ENCODE measurements at regions not wholly inside any gene's neighbourhood (a gene's known extent, or its start where the extent isn't known, plus 50 kb on each side); places are given as distances from the start of the nearest gene placed in this dataset.

GRCh38 chr12:127149226-127149964, 1117.6 kb upstream of the TMEM132C start (continued):
- TF ChIP-seq ZNF462 (CRISPR knock-in tag; IDR thresholded peaks at IDR 0.05) (no peak), EZH2 (IDR thresholded peaks at IDR 0.05; ENCODE audit: low read depth, unreplicated experiment) (no peak), CTCF (conservative IDR thresholded peaks at IDR 0.05; ENCODE audit: low read depth in 2 of 2) (no peak), JUNB (IDR thresholded peaks at IDR 0.05; ENCODE audit: unreplicated experiment) (no peak), EZH2phosphoT487 (IDR thresholded peaks at IDR 0.05; ENCODE audit: unreplicated experiment) (no peak), REST (IDR thresholded peaks at IDR 0.05; ENCODE audit: unreplicated experiment) (no peak), ETS1 (IDR thresholded peaks at IDR 0.05) (no peak), NANOG (IDR thresholded peaks at IDR 0.05; ENCODE audit: borderline replicate concordance) (no peak)
